Astrocyte (in vitro differentiated cells and primary cell): ENCODE measurements at regions not wholly inside any gene's neighbourhood (a gene's known extent, or its start where the extent isn't known, plus 50 kb on each side); places are given as distances from the start of the nearest gene placed in this dataset.

ENCODE experiments used
- DNase-seq: peaks from one replicate; pipeline ENCODE4 v3.0.0-alpha.2; 2010; ENCODE audit warnings: low read depth
- FAIRE-seq: peaks from 2 replicates; lab custom pipeline; 2011; peaks lifted over from hg19 to GRCh38; lab: Jason Lieb, UNC
- H2AFZ ChIP-seq: 2 replicates; pipeline ENCODE4 v1.6.0; 2012; ENCODE audit warnings: low read depth, low read length, inconsistent platforms
- H3K27ac ChIP-seq: 2 replicates; pipeline ENCODE4 v1.5.1; 2011; ENCODE audit warnings: low read depth, low read length, inconsistent platforms
- H3K27me3 ChIP-seq: 2 replicates; pipeline ENCODE4 v1.6.0; 2011; ENCODE audit warnings: low read length, inconsistent platforms; ENCODE audit not compliant: insufficient read depth
- H3K36me3 ChIP-seq: 2 replicates; pipeline ENCODE4 v1.5.1; 2011; ENCODE audit warnings: low read length, inconsistent platforms; ENCODE audit not compliant: insufficient read depth
- H3K4me1 ChIP-seq: 2 replicates; pipeline ENCODE4 v1.5.1; 2011; ENCODE audit warnings: low read length, inconsistent platforms; ENCODE audit not compliant: insufficient read depth
- H3K4me2 ChIP-seq: 2 replicates; pipeline ENCODE4 v1.6.0; 2012; ENCODE audit warnings: low read length, inconsistent platforms
- H3K4me3 ChIP-seq: 2 replicates; pipeline ENCODE4 v1.5.1; 2011; ENCODE audit warnings: low read depth, mild to moderate bottlenecking, low read length, inconsistent platforms; ENCODE audit not compliant: insufficient read depth
- H3K79me2 ChIP-seq: 2 replicates; pipeline ENCODE4 v1.6.0; 2012; ENCODE audit warnings: mild to moderate bottlenecking, low read length, inconsistent platforms; ENCODE audit not compliant: insufficient read depth
- H3K9ac ChIP-seq: 2 replicates; pipeline ENCODE4 v1.6.0; 2012; ENCODE audit warnings: mild to moderate bottlenecking, low read length, inconsistent platforms
- H3K9me3 ChIP-seq: 2 replicates; pipeline ENCODE4 v1.5.1; 2012; ENCODE audit warnings: low read depth, mild to moderate bottlenecking, low read length, inconsistent platforms; ENCODE audit not compliant: insufficient read depth
- H4K20me1 ChIP-seq: 2 replicates; pipeline ENCODE4 v1.6.0; 2012; ENCODE audit warnings: low read length, inconsistent platforms; ENCODE audit not compliant: insufficient read depth
- H3K27ac Mint-ChIP-seq: one replicate; pipeline ENCODE4 v1.8.0; 2021; ENCODE audit warnings: mild to moderate bottlenecking, mixed read lengths; ENCODE audit not compliant: unreplicated experiment
- H3K27me3 Mint-ChIP-seq: one replicate; pipeline ENCODE4 v1.8.0; 2021; ENCODE audit warnings: low read depth, mixed read lengths; ENCODE audit not compliant: unreplicated experiment
- H3K36me3 Mint-ChIP-seq: one replicate; pipeline ENCODE4 v1.8.0; 2021; ENCODE audit warnings: low read depth, mixed read lengths; ENCODE audit not compliant: unreplicated experiment
- H3K4me1 Mint-ChIP-seq: one replicate; pipeline ENCODE4 v1.8.0; 2021; ENCODE audit warnings: low read depth, mixed read lengths; ENCODE audit not compliant: unreplicated experiment
- H3K4me3 Mint-ChIP-seq: one replicate; pipeline ENCODE4 v1.8.0; 2021; ENCODE audit warnings: mild to moderate bottlenecking, moderate library complexity, mixed read lengths; ENCODE audit not compliant: unreplicated experiment
- H3K9me3 Mint-ChIP-seq: one replicate; pipeline ENCODE4 v1.8.0; 2021; ENCODE audit warnings: mild to moderate bottlenecking, mixed read lengths; ENCODE audit not compliant: unreplicated experiment
- EZH2 ChIP-seq: IDR thresholded peaks from 2 replicates; pipeline ENCODE4 v1.6.1; 2012; ENCODE audit warnings: mild to moderate bottlenecking, low read length, inconsistent platforms; ENCODE audit not compliant: insufficient read depth
- TF ChIP-seq, protein P1 (sequence below): IDR thresholded peaks from 2 replicates; pipeline ENCODE4 v1.5.1; 2011; ENCODE audit warnings: low read depth, mild to moderate bottlenecking, inconsistent platforms, low read length, moderate library complexity; ENCODE audit not compliant: insufficient read depth

DNA sequence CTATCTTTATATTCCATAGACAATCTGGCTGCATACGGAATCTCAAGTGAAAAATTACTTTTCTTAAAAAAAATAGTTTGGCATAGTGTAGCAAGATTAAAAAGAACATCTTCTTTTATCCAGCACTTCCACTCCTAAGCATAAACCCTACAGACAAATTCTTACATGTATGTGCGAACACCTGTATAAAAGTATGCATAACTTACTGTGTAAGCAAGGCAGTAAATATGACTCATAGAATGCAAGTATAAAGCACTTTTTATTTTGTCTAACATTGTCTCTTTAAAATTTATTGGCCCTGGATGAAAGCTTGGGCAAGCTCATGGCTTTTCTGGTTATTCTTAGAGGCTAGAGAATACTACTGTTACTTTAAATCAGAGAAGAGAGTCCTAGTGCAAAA is 86.4 kb downstream of the MSX2 start:
- no peaks in the 10 kb centered on the region for H3K27me3 ChIP-seq
- TF ChIP-seq EZH2: no peak
- TF ChIP-seq, protein P1, sequence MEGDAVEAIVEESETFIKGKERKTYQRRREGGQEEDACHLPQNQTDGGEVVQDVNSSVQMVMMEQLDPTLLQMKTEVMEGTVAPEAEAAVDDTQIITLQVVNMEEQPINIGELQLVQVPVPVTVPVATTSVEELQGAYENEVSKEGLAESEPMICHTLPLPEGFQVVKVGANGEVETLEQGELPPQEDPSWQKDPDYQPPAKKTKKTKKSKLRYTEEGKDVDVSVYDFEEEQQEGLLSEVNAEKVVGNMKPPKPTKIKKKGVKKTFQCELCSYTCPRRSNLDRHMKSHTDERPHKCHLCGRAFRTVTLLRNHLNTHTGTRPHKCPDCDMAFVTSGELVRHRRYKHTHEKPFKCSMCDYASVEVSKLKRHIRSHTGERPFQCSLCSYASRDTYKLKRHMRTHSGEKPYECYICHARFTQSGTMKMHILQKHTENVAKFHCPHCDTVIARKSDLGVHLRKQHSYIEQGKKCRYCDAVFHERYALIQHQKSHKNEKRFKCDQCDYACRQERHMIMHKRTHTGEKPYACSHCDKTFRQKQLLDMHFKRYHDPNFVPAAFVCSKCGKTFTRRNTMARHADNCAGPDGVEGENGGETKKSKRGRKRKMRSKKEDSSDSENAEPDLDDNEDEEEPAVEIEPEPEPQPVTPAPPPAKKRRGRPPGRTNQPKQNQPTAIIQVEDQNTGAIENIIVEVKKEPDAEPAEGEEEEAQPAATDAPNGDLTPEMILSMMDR: no peak
- Mint-ChIP-seq H3K4me3 (no peak overlapping the region), H3K9me3 (peaks cover 4% of the 10 kb centered on the region), H3K27ac (no peak overlapping the region), H3K36me3 (no peaks in the 10 kb centered on the region), H3K27me3 (peaks cover 4% of the 10 kb centered on the region), H3K4me1 (no peaks in the 10 kb centered on the region)
- no peaks in the 10 kb centered on the region for H3K9me3 ChIP-seq
- no peak overlapping the region for H2AFZ ChIP-seq
- no peak overlapping the region for H3K4me3 ChIP-seq
- H3K36me3 ChIP-seq: no peaks in the 10 kb centered on the region
- FAIRE-seq (no peak), DNase-seq (no peak)
- H3K79me2 ChIP-seq: no peaks in the 10 kb centered on the region
- H3K4me1 ChIP-seq: no peaks in the 10 kb centered on the region
- no peak overlapping the region for H3K9ac ChIP-seq
- no peaks in the 10 kb centered on the region for H4K20me1 ChIP-seq
- no peak overlapping the region for H3K4me2 ChIP-seq
- H3K27ac ChIP-seq: no peak overlapping the region

DNA sequence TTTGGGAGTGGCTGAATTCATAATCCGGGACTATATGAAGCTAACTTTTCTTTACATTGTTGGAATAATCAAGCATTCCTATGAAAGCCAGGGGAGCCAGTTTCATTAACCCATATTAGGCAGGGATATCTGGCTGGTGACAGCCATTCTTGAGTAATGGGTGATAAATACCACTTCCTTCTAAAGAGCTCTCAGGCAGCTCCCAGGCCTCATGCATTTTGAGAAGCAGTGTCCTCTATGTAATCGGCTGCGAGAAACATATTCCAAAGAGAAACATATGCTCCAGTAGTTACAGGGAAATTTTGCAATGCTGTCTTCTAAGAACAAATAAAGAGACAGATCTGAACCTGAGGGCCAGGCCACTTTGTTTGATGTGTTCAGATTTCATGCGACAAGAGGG is 83.1 kb downstream of the MSX2 start:
- Histone ChIP-seq H2AFZ (peak overlapping the region; percentile 9), H3K9me3 (no peaks in the 10 kb centered on the region), H3K4me1 (no peaks in the 10 kb centered on the region), H3K36me3 (no peaks in the 10 kb centered on the region), H4K20me1 (no peaks in the 10 kb centered on the region), H3K9ac (no peak overlapping the region), H3K4me2 (no peak overlapping the region), H3K4me3 (no peak overlapping the region), H3K27ac (no peak overlapping the region), H3K79me2 (no peaks in the 10 kb centered on the region), H3K27me3 (no peaks in the 10 kb centered on the region)
- FAIRE-seq: no peak
- Mint-ChIP-seq H3K36me3 (no peaks in the 10 kb centered on the region), H3K4me1 (no peaks in the 10 kb centered on the region), H3K27ac (no peak overlapping the region), H3K27me3 (peaks cover 4% of the 10 kb centered on the region), H3K9me3 (peaks cover 9% of the 10 kb centered on the region), H3K4me3 (no peak overlapping the region)
- no peak for DNase-seq
- TF ChIP-seq, protein P1: no peak
- TF ChIP-seq EZH2: no peak

DNA sequence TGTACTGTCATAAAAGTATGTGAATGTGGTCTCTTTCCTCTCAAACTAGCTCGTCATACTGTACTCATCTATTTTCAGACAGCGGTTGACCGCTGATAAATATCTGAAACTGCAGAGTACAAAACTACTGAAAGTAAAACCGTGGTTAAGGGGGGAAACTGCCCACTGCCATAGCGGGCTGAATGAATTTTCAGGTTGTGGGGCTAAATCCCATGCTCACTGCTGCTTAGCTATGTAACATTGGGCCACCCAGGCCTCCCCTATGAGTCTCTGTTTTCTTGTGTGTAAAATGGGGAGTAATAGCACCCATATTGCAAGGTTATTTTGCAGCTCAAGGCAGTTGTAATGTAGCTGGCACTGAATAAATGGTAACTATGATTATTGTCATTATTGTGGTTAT is 82.3 kb downstream of the MSX2 start:
- no peaks in the 10 kb centered on the region for H3K4me1 Mint-ChIP-seq
- Histone ChIP-seq H3K36me3 (no peaks in the 10 kb centered on the region), H3K4me2 (no peak overlapping the region), H2AFZ (no peak overlapping the region), H3K4me1 (no peaks in the 10 kb centered on the region), H3K9me3 (no peaks in the 10 kb centered on the region), H3K27me3 (no peaks in the 10 kb centered on the region), H3K4me3 (no peak overlapping the region), H3K79me2 (no peaks in the 10 kb centered on the region), H3K27ac (no peak overlapping the region), H3K9ac (no peak overlapping the region), H4K20me1 (no peaks in the 10 kb centered on the region)
- H3K9me3 Mint-ChIP-seq: peaks cover 7% of the 10 kb centered on the region
- H3K36me3 Mint-ChIP-seq: no peaks in the 10 kb centered on the region
- no peak for DNase-seq
- no peak overlapping the region for H3K4me3 Mint-ChIP-seq
- peaks cover 4% of the 10 kb centered on the region for H3K27me3 Mint-ChIP-seq
- no peak for FAIRE-seq
- no peak for TF ChIP-seq EZH2
- TF ChIP-seq, protein P1: no peak
- H3K27ac Mint-ChIP-seq: no peak overlapping the region
